ENCODE measurements at regions not wholly inside any gene's neighbourhood (a gene's known extent, or its start where the extent isn't known, plus 50 kb on each side); places are given as distances from the start of the nearest gene placed in this dataset.
"Not testable (repeated sequence)": the region's sequence is repeated elsewhere in the genome, so short reads cannot be mapped to it uniquely, and the experiment has no call there.

- not testable (repeated sequence) for TF ChIP-seq CTCF (IDR thresholded peaks at IDR 0.05); ZSCAN18 (CRISPR knock-in tag; IDR thresholded peaks at IDR 0.05); AFF4 (CRISPR knock-in tag; IDR thresholded peaks at IDR 0.05; ENCODE audit: borderline replicate concordance); MAX (CRISPR knock-in tag; IDR thresholded peaks at IDR 0.05); E2F1 (CRISPR knock-in tag; IDR thresholded peaks at IDR 0.05); ATF3 (CRISPR knock-in tag; conservative IDR thresholded peaks at IDR 0.05); MLX (CRISPR knock-in tag; IDR thresholded peaks at IDR 0.05); TCF7 (CRISPR knock-in tag; IDR thresholded peaks at IDR 0.05; ENCODE audit: low read depth); HMGXB4 (CRISPR knock-in tag; IDR thresholded peaks at IDR 0.05); ZNF396 (CRISPR knock-in tag; IDR thresholded peaks at IDR 0.05; ENCODE audit: borderline replicate concordance)
Measured at GRCh38 chr17:30631651-30632050, 154.4 kb downstream of the GOSR1 start.

Measured in WTC11 (cell line).